ENCODE measurements at regions not wholly inside any gene's neighbourhood (a gene's known extent, or its start where the extent isn't known, plus 50 kb on each side); places are given as distances from the start of the nearest gene placed in this dataset.

GRCh38 chr12:67394550-67394949 lies 125.4 kb downstream of the CAND1 start:
- TF ChIP-seq RAD21 (IDR thresholded peaks at IDR 0.05; ENCODE audit: low read depth) (no peak), TCF12 (IDR thresholded peaks at IDR 0.05; ENCODE audit: low read depth) (no peak), CEBPB (IDR thresholded peaks at IDR 0.05) (no peak), TAF1 (IDR thresholded peaks at IDR 0.05; ENCODE audit: low read depth) (no peak), MAX (IDR thresholded peaks at IDR 0.05) (no peak), FOXM1 (IDR thresholded peaks at IDR 0.05; ENCODE audit: borderline replicate concordance, low read depth) (no peak), EGR1 (IDR thresholded peaks at IDR 0.05) (no peak), YY1 (IDR thresholded peaks at IDR 0.05; ENCODE audit: low read depth) (no peak), NFIC (IDR thresholded peaks at IDR 0.05) (no peak)

Data from Ishikawa (cell line).